H1 (cell line): ENCODE measurements at regions not wholly inside any gene's neighbourhood (a gene's known extent, or its start where the extent isn't known, plus 50 kb on each side); places are given as distances from the start of the nearest gene placed in this dataset.
A peak's percentile ranks its signal among the peaks of the same experiment; 100 is the strongest.

ENCODE experiments used
- CTCF ChIA-PET: fragments of 300-600 bp; sonication (Branson Sonifier 250); formaldehyde crosslinking; loops from one replicate; lab custom pipeline; 2021; ENCODE audit not compliant: partially characterized antibody; lab: Charles Lee
- POLR2A ChIA-PET: fragments of 300-600 bp; sonication (Branson Sonifier 250); formaldehyde crosslinking; loops from one replicate; lab custom pipeline; 2021; ENCODE audit warnings: inconsistent platforms; ENCODE audit not compliant: partially characterized antibody; lab: Charles Lee
- DNase-seq, 2 experiments: peaks; one replicate each; pipeline versions ENCODE4 v3.0.0 to v3.0.0-alpha.2; 2010 to 2022; ENCODE audit warnings: low spot score in 2 of 2, low read depth in 1 of 2, mixed read lengths in 1 of 2
- FAIRE-seq: peaks from 2 replicates; lab custom pipeline; 2011; peaks lifted over from hg19 to GRCh38; lab: Jason Lieb, UNC
- H2AFZ ChIP-seq: 2 replicates; pipeline ENCODE4 v1.8.1; 2012; ENCODE audit warnings: low read length, inconsistent platforms
- H2AK5ac ChIP-seq: 2 replicates; pipeline ENCODE4 v1.6.1; 2013; ENCODE audit warnings: low read depth, low read length
- H2BK120ac ChIP-seq: replicated peaks from 2 replicates; pipeline ENCODE3; 2013; ENCODE audit warnings: low read depth, low read length, inconsistent platforms
- H2BK12ac ChIP-seq: 2 replicates; pipeline ENCODE4 v1.6.1; 2013; ENCODE audit warnings: low read depth, low read length
- H2BK15ac ChIP-seq: 2 replicates; pipeline ENCODE4 v1.6.1; 2013; ENCODE audit warnings: low read length
- H2BK20ac ChIP-seq: 2 replicates; pipeline ENCODE4 v1.6.1; 2013; ENCODE audit warnings: low read length
- H2BK5ac ChIP-seq: 2 replicates; pipeline ENCODE4 v1.6.1; 2013; ENCODE audit warnings: low read depth, low read length
- H3K14ac ChIP-seq: 2 replicates; pipeline ENCODE4 v1.6.1; 2013; ENCODE audit warnings: inconsistent platforms; ENCODE audit not compliant: insufficient read length
- H3K18ac ChIP-seq: 2 replicates; pipeline ENCODE4 v1.6.1; 2013; ENCODE audit warnings: low read length; ENCODE audit errors: extremely low read depth
- H3K23ac ChIP-seq: 2 replicates; pipeline ENCODE4 v1.6.1; 2013; ENCODE audit warnings: inconsistent platforms; ENCODE audit not compliant: insufficient read length
- H3K23me2 ChIP-seq: 2 replicates; pipeline ENCODE4 v1.6.1; 2013; ENCODE audit warnings: low read depth, low read length
- H3K27ac ChIP-seq: 2 replicates; pipeline ENCODE4 v1.6.1; 2011; ENCODE audit warnings: low read depth, low read length, inconsistent platforms
- H3K27me3 ChIP-seq, 4 experiments: replicated peaks in 1 of 4; 1 replicate in 1 of 4; 2 replicates in 3 of 4; pipeline versions ENCODE4 v1.6.1 to v1.8.1; 2011 to 2013; ENCODE audit warnings: low read length in 3 of 4, mild to moderate bottlenecking in 3 of 4, inconsistent platforms in 2 of 4, mixed read lengths in 2 of 4, moderate library complexity in 1 of 4; ENCODE audit not compliant: control insufficient read depth in 3 of 4, insufficient read depth in 3 of 4; ENCODE audit errors: extremely low read depth in 1 of 4
- H3K36me3 ChIP-seq, 4 experiments: 2 replicates each; pipeline versions ENCODE4 v1.6.1 to v1.8.1; 2011 to 2013; ENCODE audit warnings: mild to moderate bottlenecking in 4 of 4, low read length in 3 of 4, moderate library complexity in 2 of 4, control low read depth in 1 of 4, inconsistent platforms in 1 of 4; ENCODE audit not compliant: insufficient read depth in 4 of 4, control insufficient read depth in 2 of 4
- H3K4ac ChIP-seq: replicated peaks from 2 replicates; pipeline ENCODE3; 2013; ENCODE audit warnings: low read length, low read depth, mixed read lengths, inconsistent platforms; ENCODE audit not compliant: insufficient read length
- H3K4me1 ChIP-seq, 4 experiments: replicated peaks in 1 of 4; 1 replicate in 1 of 4; 2 replicates in 3 of 4; pipeline versions ENCODE4 v1.6.1 to v1.8.1; 2011 to 2013; ENCODE audit warnings: low read length in 3 of 4, inconsistent platforms in 2 of 4, mixed read lengths in 1 of 4; ENCODE audit not compliant: insufficient read depth in 4 of 4, control insufficient read depth in 3 of 4
- H3K4me2 ChIP-seq, 2 experiments: 2 replicates each; pipeline versions ENCODE4 v1.6.1 to v1.8.1; 2011 to 2013; ENCODE audit warnings: low read depth in 2 of 2, low read length in 2 of 2, control low read depth in 1 of 2, inconsistent platforms in 1 of 2, mild to moderate bottlenecking in 1 of 2; ENCODE audit not compliant: insufficient read depth in 1 of 2
- H3K4me3 ChIP-seq, 4 experiments: fragments of 200-600, 300-600 bp in 1 of 4; sonication (generic), shearing (Covaris generic), sonication (Bioruptor Twin) in 1 of 4; 2 replicates each; pipeline versions ENCODE4 v1.5.1 to v1.8.1; 2011 to 2016; ENCODE audit warnings: low read length in 4 of 4, low read depth in 3 of 4, control low read depth in 2 of 4, inconsistent platforms in 2 of 4, mild to moderate bottlenecking in 2 of 4, mixed read lengths in 1 of 4, moderate library complexity in 1 of 4; ENCODE audit not compliant: insufficient read depth in 2 of 4; ENCODE audit errors: extremely low read depth in 1 of 4
- H3K56ac ChIP-seq: replicated peaks from 2 replicates; pipeline ENCODE3; 2013; ENCODE audit warnings: low read depth, mild to moderate bottlenecking, mixed read lengths, low read length, inconsistent platforms; ENCODE audit not compliant: insufficient read length
- H3K79me1 ChIP-seq: 2 replicates; pipeline ENCODE4 v1.6.1; 2013; ENCODE audit warnings: low read depth, low read length, control low read depth
- H3K79me2 ChIP-seq, 2 experiments: 2 replicates each; pipeline versions ENCODE4 v1.6.1 to v1.8.1; 2012 to 2013; ENCODE audit warnings: low read length in 2 of 2, mild to moderate bottlenecking in 2 of 2, inconsistent platforms in 1 of 2; ENCODE audit not compliant: insufficient read depth in 2 of 2, control insufficient read depth in 1 of 2
- H3K9ac ChIP-seq, 4 experiments: replicated peaks in 1 of 4; 1 replicate in 1 of 4; 2 replicates in 3 of 4; pipeline versions ENCODE4 v1.6.1 to v1.8.1; 2011 to 2013; ENCODE audit warnings: low read depth in 3 of 4, low read length in 3 of 4, control low read depth in 2 of 4, mild to moderate bottlenecking in 2 of 4, moderate library complexity in 2 of 4, inconsistent platforms in 1 of 4; ENCODE audit errors: extremely low read depth in 1 of 4
- H3K9me3 ChIP-seq, 2 experiments: 2 replicates each; pipeline versions ENCODE4 v1.6.1 to v1.8.1; 2012 to 2013; ENCODE audit warnings: mild to moderate bottlenecking in 2 of 2, moderate library complexity in 2 of 2, control low read depth in 1 of 2, inconsistent platforms in 1 of 2, low read depth in 1 of 2, low read length in 1 of 2, mixed read lengths in 1 of 2; ENCODE audit not compliant: insufficient read depth in 2 of 2
- H4K20me1 ChIP-seq, 2 experiments: replicated peaks in 1 of 2; 2 replicates each; pipeline versions ENCODE3 to v1.8.1; 2011 to 2013; ENCODE audit warnings: inconsistent platforms in 2 of 2, low read length in 2 of 2, mild to moderate bottlenecking in 1 of 2; ENCODE audit not compliant: insufficient read depth in 2 of 2, control insufficient read depth in 1 of 2
- H4K5ac ChIP-seq: 2 replicates; pipeline ENCODE4 v1.6.1; 2013; ENCODE audit warnings: low read length, low read depth, mixed read lengths, inconsistent platforms; ENCODE audit not compliant: insufficient read length
- H4K8ac ChIP-seq: 2 replicates; pipeline ENCODE4 v1.8.0; 2013; ENCODE audit warnings: mild to moderate bottlenecking, moderate library complexity, low read length, inconsistent platforms; ENCODE audit not compliant: insufficient read depth; ENCODE audit errors: extremely low read depth
- H4K91ac ChIP-seq: replicated peaks from 2 replicates; pipeline ENCODE3; 2013; ENCODE audit warnings: low read length, mixed read lengths, inconsistent platforms; ENCODE audit not compliant: insufficient read length
- NRF1 ChIP-seq: IDR thresholded peaks from 2 replicates; pipeline ENCODE4 v1.6.1; 2011; ENCODE audit warnings: mild to moderate bottlenecking, low read depth, low read length, improper control_type of control experiment
- RFX5 ChIP-seq: IDR thresholded peaks from 2 replicates; pipeline ENCODE4 v1.6.1; 2011; ENCODE audit warnings: low read depth, low read length, improper control_type of control experiment, borderline replicate concordance
- WGBS, 2 experiments: shearing (Covaris generic) in 1 of 2; methylation state at CpG; one replicate each; pipeline versions ENCODE4 v1.1.6 to v1.1.7; 2013 to 2015; ENCODE audit warnings: low lambda C conversion rate in 2 of 2, mixed read lengths in 2 of 2, inconsistent platforms in 1 of 2, low coverage in 1 of 2, missing lambda C conversion rate in 1 of 2; ENCODE audit not compliant: insufficient replicate concordance in 2 of 2, insufficient coverage in 1 of 2, insufficient read length in 1 of 2; ENCODE audit errors: extremely low coverage in 1 of 2, missing lambda C conversion rate in 1 of 2; 5-methylcytosine and 5-hydroxymethylcytosine counted together

GRCh38 chr2:7849531-7849930 lies 832.3 kb upstream of the ID2 start:
- Histone ChIP-seq H2AFZ (no peak overlapping the region), H3K9me3 (no peaks in the 10 kb centered on the region), H3K56ac (no peak overlapping the region), H3K79me2 (no peaks in the 10 kb centered on the region), H2BK20ac (peak overlapping the region; percentile 40; the same call in 1 of the 2 replicates), H4K20me1 (no peaks in the 10 kb centered on the region), H3K27me3 (no peaks in the 10 kb centered on the region), H4K8ac (no peak overlapping the region; the same call in 1 of the 2 replicates), H3K4ac (no peak overlapping the region), H2AK5ac (0 out of 2 replicates have a peak overlapping the region, but pooled peaks have one; percentile 40), H3K23me2 (no peaks in the 10 kb centered on the region), H2BK12ac (no peak overlapping the region; the same call in 1 of the 2 replicates), H2BK5ac (no peak overlapping the region), H3K4me1 (no peaks in the 10 kb centered on the region), H3K36me3 (no peaks in the 10 kb centered on the region), H4K91ac (peak overlapping the region; percentile 62), H3K27ac (no peak overlapping the region), H3K4me2 (no peak overlapping the region), H3K4me3 (no peak overlapping the region), H2BK15ac (no peak overlapping the region), H2BK120ac (no peak overlapping the region), H4K5ac (no peak overlapping the region), H3K79me1 (no peaks in the 10 kb centered on the region), H3K9ac (no peak overlapping the region), H3K14ac (no peak overlapping the region), H3K18ac (no peak overlapping the region), H3K23ac (no peak overlapping the region)
- no peak for TF ChIP-seq NRF1
- no peak for TF ChIP-seq RFX5
- CTCF ChIA-PET, result interaction anchor here (0.7 kb wide), 2 partner anchors 14 to 38 kb away, joined by 3 read pairs; no protein-coding TSS in a partner anchor
- no peak for FAIRE-seq
- POLR2A ChIA-PET, result interaction anchor here (2.1 kb wide), 1 partner anchor 9 kb away, joined by 5 read pairs; no protein-coding TSS in a partner anchor
- DNase-seq, result peak in 1 of 2 experiments; percentile 30
- WGBS, 2 experiments, result 77% methylated on average over 5 of the region's 5 CpGs; no CpG with 5 or more reads in 1 of the 2 experiments
